Anterior cingulate cortex (tissue), 58 donors: ENCODE measurements at regions not wholly inside any gene's neighbourhood (a gene's known extent, or its start where the extent isn't known, plus 50 kb on each side); places are given as distances from the start of the nearest gene placed in this dataset.

Experiments
- DNase-seq, 58 donors: peaks; one replicate each; lab custom pipeline; 2025; lab: John Stamatoyannopoulos, UW

DNA sequence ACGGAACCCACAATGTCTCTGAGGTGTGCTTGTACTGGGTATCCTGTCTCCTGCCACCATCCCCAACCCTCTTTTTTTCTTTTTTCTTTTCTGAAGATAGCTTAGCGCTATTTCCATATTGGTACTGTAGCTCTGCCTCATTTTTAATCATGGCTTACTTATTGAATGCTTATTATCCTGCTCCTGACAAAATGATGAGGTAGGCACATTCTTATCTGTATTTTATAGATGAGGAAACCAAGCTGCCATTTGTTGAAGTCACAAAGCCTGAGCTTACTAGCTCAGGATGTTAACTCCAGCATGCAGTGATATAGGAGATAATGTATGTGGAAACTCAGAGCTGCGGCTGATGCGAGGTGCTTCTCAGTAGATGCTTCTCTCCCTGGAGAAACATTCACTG lies 61.4 kb upstream of the GPR6 start:
- DNase-seq, result no peak

DNA sequence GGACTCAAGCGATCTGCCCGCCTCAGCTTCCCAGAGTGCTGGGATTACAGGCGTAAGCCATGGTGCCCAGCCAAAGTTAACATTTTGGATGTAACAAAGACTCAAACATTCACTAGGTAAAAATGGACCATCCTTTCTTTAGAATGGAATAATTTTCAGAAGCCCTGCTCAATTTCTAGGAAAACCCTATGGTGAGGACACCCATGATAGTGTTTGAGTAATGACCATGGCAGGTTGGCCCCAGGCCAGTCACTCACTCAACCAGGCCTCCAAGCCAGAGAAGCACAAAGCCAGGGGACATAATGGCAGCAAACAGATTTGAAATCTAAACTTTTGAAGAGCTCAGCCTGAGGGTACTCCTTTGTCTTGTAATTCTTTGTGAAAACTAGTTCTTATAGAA lies 59.9 kb upstream of the GPR6 start:
- no peak for DNase-seq

DNA sequence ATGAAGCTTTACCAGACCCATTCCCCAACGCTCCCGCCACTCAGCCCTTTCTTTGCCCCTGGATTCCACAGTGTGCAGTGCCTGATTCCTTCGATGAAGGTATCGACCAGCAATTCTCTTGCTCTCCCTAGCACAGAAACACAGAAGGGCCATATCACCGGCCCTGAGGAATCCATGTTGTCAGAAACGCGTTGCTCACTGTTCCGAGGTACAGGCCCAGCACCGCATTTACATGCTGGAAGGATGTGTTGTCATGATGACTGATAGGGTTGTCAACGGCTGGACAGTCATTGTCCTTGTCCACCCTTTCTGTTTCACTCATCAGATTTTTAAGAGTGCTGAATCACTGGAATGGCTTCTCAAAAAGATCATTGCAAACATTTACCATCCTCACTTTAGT lies 57.2 kb upstream of the GPR6 start:
- no peak for DNase-seq

DNA sequence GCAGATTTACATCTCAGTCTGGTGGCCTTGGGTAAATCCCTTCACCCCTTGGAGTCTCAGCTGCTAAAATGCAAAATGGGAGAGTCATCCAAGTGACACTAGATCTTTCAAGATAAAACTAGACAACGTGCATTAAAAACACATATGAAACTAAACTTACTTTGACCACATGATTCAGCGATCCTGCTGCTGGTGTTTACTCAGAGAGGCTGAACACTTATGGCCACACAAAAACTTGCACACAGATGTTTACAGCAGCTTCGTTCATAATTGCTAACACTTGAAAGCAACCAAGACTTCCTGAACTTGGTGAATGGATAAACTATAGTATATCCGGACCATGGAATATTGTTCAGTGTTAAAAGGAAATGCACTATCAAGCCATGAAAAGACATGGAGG lies 55.3 kb upstream of the GPR6 start:
- DNase-seq, result no peak

DNA sequence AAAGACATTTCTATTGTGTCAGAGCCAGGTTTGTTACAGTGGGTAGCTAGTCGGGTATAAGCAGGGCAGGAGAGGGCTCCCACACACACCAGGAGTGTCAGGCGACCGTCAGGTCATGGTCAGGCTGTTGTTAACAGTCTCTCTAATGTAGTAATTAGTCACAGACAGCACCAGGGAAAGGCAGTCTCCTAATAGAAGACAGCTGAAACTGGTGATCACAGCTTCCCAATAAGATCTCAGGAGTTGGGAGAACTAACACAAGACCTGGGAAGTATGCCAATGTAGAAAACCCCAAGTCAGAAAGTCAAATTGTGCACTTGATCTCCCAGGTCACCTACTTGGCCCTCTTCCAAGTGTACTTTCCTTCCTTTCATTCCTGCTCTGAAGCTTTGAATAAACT lies 53.0 kb upstream of the GPR6 start:
- DNase-seq, result no peak

DNA sequence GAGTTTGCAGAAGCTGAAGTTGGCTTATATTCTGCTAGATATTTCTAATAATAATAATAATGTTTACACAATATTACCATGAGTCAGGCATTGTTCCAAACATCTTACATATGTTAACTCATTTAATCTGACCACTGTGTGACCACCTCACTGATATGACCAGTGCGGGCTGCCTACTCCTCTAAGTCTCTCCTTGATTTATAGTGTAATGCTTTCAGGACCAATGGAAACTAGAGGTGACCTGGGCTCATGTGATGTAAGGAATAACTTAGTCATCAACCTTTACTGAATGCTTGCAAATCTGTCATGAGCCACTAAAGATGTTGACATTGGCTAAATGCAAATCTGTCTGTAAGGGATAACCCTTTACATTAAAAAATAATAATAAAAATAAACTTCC lies 51.1 kb upstream of the GPR6 start:
- DNase-seq, result no peak
